ENCODE measurements at regions not wholly inside any gene's neighbourhood (a gene's known extent, or its start where the extent isn't known, plus 50 kb on each side); places are given as distances from the start of the nearest gene placed in this dataset.

- TF ChIP-seq POLR2A (IDR thresholded peaks at IDR 0.05) (no peak), CTCF (IDR thresholded peaks at IDR 0.05 in 4 of 5, conservative IDR thresholded peaks at IDR 0.05 in 1 of 5) (no peak)
These were observed 424.9 kb downstream of the PID1 start for GRCh38 chr2:228846161-228846560.
